ENCODE measurements at regions not wholly inside any gene's neighbourhood (a gene's known extent, or its start where the extent isn't known, plus 50 kb on each side); places are given as distances from the start of the nearest gene placed in this dataset.

- no peak for DNase-seq
- Histone ChIP-seq H3K4me1 (peaks cover 0 to 20% (median 6%) of the 10 kb centered on the region in 4 donors), H3K27me3 (no peaks in the 10 kb centered on the region), H3K9me3 (no peaks in the 10 kb centered on the region), H3K4me3 (no peak overlapping the region), H3K27ac (peak overlapping the region in 1 of 4 donors; percentile 48), H3K36me3 (no peaks in the 10 kb centered on the region)
- 90 to 93% methylated on average over 5 of the region's 5 CpGs for WGBS, 2 donors
- ATAC-seq (ENCODE audit: low FRiP score in 2 of 2): no peak
- TF ChIP-seq, protein P1, sequence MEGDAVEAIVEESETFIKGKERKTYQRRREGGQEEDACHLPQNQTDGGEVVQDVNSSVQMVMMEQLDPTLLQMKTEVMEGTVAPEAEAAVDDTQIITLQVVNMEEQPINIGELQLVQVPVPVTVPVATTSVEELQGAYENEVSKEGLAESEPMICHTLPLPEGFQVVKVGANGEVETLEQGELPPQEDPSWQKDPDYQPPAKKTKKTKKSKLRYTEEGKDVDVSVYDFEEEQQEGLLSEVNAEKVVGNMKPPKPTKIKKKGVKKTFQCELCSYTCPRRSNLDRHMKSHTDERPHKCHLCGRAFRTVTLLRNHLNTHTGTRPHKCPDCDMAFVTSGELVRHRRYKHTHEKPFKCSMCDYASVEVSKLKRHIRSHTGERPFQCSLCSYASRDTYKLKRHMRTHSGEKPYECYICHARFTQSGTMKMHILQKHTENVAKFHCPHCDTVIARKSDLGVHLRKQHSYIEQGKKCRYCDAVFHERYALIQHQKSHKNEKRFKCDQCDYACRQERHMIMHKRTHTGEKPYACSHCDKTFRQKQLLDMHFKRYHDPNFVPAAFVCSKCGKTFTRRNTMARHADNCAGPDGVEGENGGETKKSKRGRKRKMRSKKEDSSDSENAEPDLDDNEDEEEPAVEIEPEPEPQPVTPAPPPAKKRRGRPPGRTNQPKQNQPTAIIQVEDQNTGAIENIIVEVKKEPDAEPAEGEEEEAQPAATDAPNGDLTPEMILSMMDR (IDR thresholded peaks at IDR 0.05): no peak
- TF ChIP-seq EP300 (IDR thresholded peaks at IDR 0.05) (no peak), POLR2AphosphoS5 (IDR thresholded peaks at IDR 0.05) (no peak), POLR2A (IDR thresholded peaks at IDR 0.05) (no peak)
Measured at GRCh38 chr15:38872732-38873131, 308.1 kb upstream of the RASGRP1 start.

DNA sequence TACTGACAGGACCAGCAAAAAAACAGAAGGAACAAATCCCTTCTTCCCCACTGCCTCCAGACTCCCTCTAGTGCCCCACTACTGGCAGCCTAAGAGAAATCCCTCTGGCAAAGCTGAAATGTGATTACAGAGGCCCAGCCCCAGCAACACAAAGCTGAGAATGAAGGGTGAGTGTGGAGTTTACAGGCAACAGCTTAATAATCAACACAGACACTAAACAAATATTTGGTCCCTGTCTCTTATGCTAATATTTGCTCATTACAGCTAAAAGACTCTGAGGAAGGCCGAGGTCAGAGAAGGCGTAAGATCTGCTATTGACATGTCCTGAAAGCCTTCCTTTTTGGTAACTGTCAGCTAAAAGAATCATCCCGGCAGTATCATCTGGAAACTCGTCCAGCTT, 308.5 kb upstream of the RASGRP1 start:
- WGBS, 2 donors: 61 to 66% methylated on average over 4 of the region's 4 CpGs
- H3K36me3 ChIP-seq: no peaks in the 10 kb centered on the region
- no peak overlapping the region for H3K4me3 ChIP-seq
- ATAC-seq (ENCODE audit: low FRiP score in 2 of 2): peak; percentile 6 to 30
- H3K4me1 ChIP-seq: peaks cover 0 to 25% (median 7%) of the 10 kb centered on the region in 4 donors
- DNase-seq: no peak
- H3K9me3 ChIP-seq: no peaks in the 10 kb centered on the region
- peak overlapping the region in 2 of 4 donors; percentile 21 to 48 for H3K27ac ChIP-seq
- no peak for TF ChIP-seq EP300 (IDR thresholded peaks at IDR 0.05)
- TF ChIP-seq POLR2A (IDR thresholded peaks at IDR 0.05): no peak
- TF ChIP-seq, protein P1 (IDR thresholded peaks at IDR 0.05): no peak
- TF ChIP-seq POLR2AphosphoS5 (IDR thresholded peaks at IDR 0.05): no peak
- H3K27me3 ChIP-seq: no peaks in the 10 kb centered on the region

DNA sequence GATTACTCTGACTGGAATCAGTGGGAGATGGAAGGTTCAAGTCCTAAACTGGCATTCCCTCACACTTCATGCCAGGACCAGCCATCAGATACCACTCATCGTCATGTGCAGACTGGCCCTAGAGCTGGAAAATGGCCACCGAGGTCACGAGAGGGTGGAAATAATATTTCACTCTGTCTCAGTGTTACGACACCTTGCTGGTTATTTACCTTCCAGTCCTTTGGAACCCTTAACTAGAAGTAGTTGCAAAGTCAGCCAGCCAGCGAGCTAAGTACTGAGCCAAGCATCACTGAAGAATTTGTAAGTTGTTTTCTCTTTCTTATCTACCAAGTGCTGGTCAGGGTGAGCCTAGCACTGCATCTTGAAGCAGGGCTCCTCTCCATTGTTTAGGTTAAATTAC, 309.9 kb upstream of the RASGRP1 start:
- TF ChIP-seq EP300 (IDR thresholded peaks at IDR 0.05) (peak in 1 of 4 donors; percentile 91), POLR2AphosphoS5 (IDR thresholded peaks at IDR 0.05) (peak; percentile 37 to 69)
- TF ChIP-seq, protein P1 (IDR thresholded peaks at IDR 0.05): no peak
- peak; percentile 37 to 87 for ATAC-seq (ENCODE audit: low FRiP score in 2 of 2)

GRCh38 chr15:38876211-38876610, 311.6 kb upstream of the RASGRP1 start:
- ATAC-seq (ENCODE audit: low FRiP score in 2 of 2): no peak
- WGBS, 2 donors: 67 to 92% methylated on average over 4 to 6 of the region's 6 CpGs
- Histone ChIP-seq H3K4me1 (peaks cover 0 to 44% (median 11%) of the 10 kb centered on the region in 4 donors), H3K9me3 (no peaks in the 10 kb centered on the region), H3K27me3 (no peaks in the 10 kb centered on the region), H3K4me3 (no peak overlapping the region), H3K36me3 (no peaks in the 10 kb centered on the region), H3K27ac (no peak overlapping the region)
- no peak for TF ChIP-seq POLR2AphosphoS5 (IDR thresholded peaks at IDR 0.05)
- TF ChIP-seq EP300 (IDR thresholded peaks at IDR 0.05): no peak
- TF ChIP-seq, protein P1 (IDR thresholded peaks at IDR 0.05): no peak
- no peak for TF ChIP-seq POLR2A (IDR thresholded peaks at IDR 0.05)
- peak in 1 of 2 donors; percentile 3 for DNase-seq

More for the DNA sequence above, 309.9 kb upstream of the RASGRP1 start:
- 68 to 73% methylated on average over 5 of the region's 5 CpGs for WGBS, 2 donors
- Histone ChIP-seq H3K36me3 (no peaks in the 10 kb centered on the region), H3K4me3 (no peak overlapping the region), H3K9me3 (no peaks in the 10 kb centered on the region), H3K27ac (peak overlapping the region in 1 of 4 donors; percentile 36), H3K4me1 (peaks cover 0 to 33% (median 11%) of the 10 kb centered on the region in 4 donors), H3K27me3 (no peaks in the 10 kb centered on the region)
- DNase-seq: peak in 1 of 2 donors; percentile 78

DNA sequence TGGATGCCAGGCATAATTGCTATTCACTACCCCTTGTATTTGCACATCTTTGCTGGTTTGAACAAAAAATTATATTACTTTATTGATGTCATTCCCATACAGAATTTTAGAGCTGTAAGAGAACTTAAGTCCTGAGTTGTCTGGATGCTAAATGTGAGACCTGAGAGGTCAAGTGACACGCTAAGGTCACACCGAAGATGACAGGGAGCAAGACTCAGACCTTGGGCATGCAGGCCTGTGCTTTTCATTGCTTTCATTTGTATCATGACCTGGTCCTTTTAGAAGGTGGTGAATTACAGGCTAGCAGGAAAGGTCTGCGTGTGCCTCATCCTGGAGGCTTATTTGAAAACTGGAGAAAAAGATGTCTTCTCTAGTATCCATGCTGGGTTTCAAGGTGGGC, 312.0 kb upstream of the RASGRP1 start:
- ATAC-seq (ENCODE audit: low FRiP score in 2 of 2): no peak
- Histone ChIP-seq H3K9me3 (no peaks in the 10 kb centered on the region), H3K4me1 (peaks cover 0 to 44% (median 11%) of the 10 kb centered on the region in 4 donors), H3K27me3 (no peaks in the 10 kb centered on the region), H3K4me3 (no peak overlapping the region), H3K36me3 (no peaks in the 10 kb centered on the region), H3K27ac (no peak overlapping the region)
- TF ChIP-seq, protein P1 (IDR thresholded peaks at IDR 0.05): no peak
- no peak for TF ChIP-seq POLR2AphosphoS5 (IDR thresholded peaks at IDR 0.05)
- no peak for TF ChIP-seq EP300 (IDR thresholded peaks at IDR 0.05)
- no peak for TF ChIP-seq POLR2A (IDR thresholded peaks at IDR 0.05)
- DNase-seq: no peak
- 88 to 92% methylated on average over 3 of the region's 3 CpGs for WGBS, 2 donors
